Chondrocyte (in vitro differentiated cells): ENCODE measurements at regions not wholly inside any gene's neighbourhood (a gene's known extent, or its start where the extent isn't known, plus 50 kb on each side); places are given as distances from the start of the nearest gene placed in this dataset.

Source experiments
- DNase-seq: peaks from one replicate; pipeline ENCODE4 v3.0.0; 2021; ENCODE audit warnings: mixed read lengths, low spot score
- H3K27ac Mint-ChIP-seq: one replicate; pipeline ENCODE4 v1.8.0; 2021; ENCODE audit warnings: mild to moderate bottlenecking, moderate library complexity, mixed read lengths; ENCODE audit not compliant: unreplicated experiment
- H3K27me3 Mint-ChIP-seq: 2 replicates; pipeline ENCODE4 v1.8.0; 2021; ENCODE audit warnings: low read depth, mixed read lengths
- H3K36me3 Mint-ChIP-seq: 2 replicates; pipeline ENCODE4 v1.8.0; 2021; ENCODE audit warnings: low read depth, mixed read lengths
- H3K4me1 Mint-ChIP-seq: 2 replicates; pipeline ENCODE4 v1.8.0; 2021; ENCODE audit warnings: low read depth, mild to moderate bottlenecking, mixed read lengths
- H3K4me3 Mint-ChIP-seq: one replicate; pipeline ENCODE4 v1.8.0; 2021; ENCODE audit warnings: mild to moderate bottlenecking, moderate library complexity, mixed read lengths; ENCODE audit not compliant: unreplicated experiment
- H3K9me3 Mint-ChIP-seq: 2 replicates; pipeline ENCODE4 v1.8.0; 2021; ENCODE audit warnings: low read depth, mixed read lengths
- CTCF ChIP-seq: fragments of 200-600 bp; sonication (generic); IDR thresholded peaks from 2 replicates; pipeline ENCODE4 v1.5.0; 2021; ENCODE audit warnings: antibody characterized with exemption, mild to moderate bottlenecking, moderate library complexity

GRCh38 chr10:6769704-6770417 is 189.8 kb upstream of the PRKCQ start:
- no peak for TF ChIP-seq CTCF
- no peaks in the 10 kb centered on the region for H3K27me3 Mint-ChIP-seq
- H3K4me3 Mint-ChIP-seq = no peak overlapping the region
- no peak overlapping the region for H3K27ac Mint-ChIP-seq
- no peak for DNase-seq
- peaks cover 6% of the 10 kb centered on the region for H3K9me3 Mint-ChIP-seq
- H3K4me1 Mint-ChIP-seq = no peaks in the 10 kb centered on the region
- no peaks in the 10 kb centered on the region for H3K36me3 Mint-ChIP-seq

GRCh38 chr10:6766131-6766801 is 186.2 kb upstream of the PRKCQ start:
- Mint-ChIP-seq H3K4me3 (no peak overlapping the region), H3K9me3 (peaks cover 10% of the 10 kb centered on the region), H3K36me3 (no peaks in the 10 kb centered on the region), H3K27me3 (no peaks in the 10 kb centered on the region), H3K27ac (no peak overlapping the region), H3K4me1 (peaks cover 2% of the 10 kb centered on the region)
- no peak for TF ChIP-seq CTCF
- DNase-seq = no peak

- Mint-ChIP-seq H3K4me1 (peaks cover 2% of the 10 kb centered on the region), H3K36me3 (no peaks in the 10 kb centered on the region), H3K27ac (no peak overlapping the region), H3K9me3 (peaks cover 12% of the 10 kb centered on the region), H3K4me3 (no peak overlapping the region), H3K27me3 (no peaks in the 10 kb centered on the region)
- no peak for TF ChIP-seq CTCF
- no peak for DNase-seq
Measured at GRCh38 chr10:6763423-6763822, 183.3 kb upstream of the PRKCQ start.

GRCh38 chr10:6763001-6763400 is 182.9 kb upstream of the PRKCQ start:
- Mint-ChIP-seq H3K4me3 (no peak overlapping the region), H3K36me3 (no peaks in the 10 kb centered on the region), H3K9me3 (peaks cover 12% of the 10 kb centered on the region), H3K27me3 (no peaks in the 10 kb centered on the region), H3K4me1 (peaks cover 2% of the 10 kb centered on the region), H3K27ac (no peak overlapping the region)
- TF ChIP-seq CTCF = no peak
- DNase-seq = no peak

- H3K9me3 Mint-ChIP-seq = peaks cover 12% of the 10 kb centered on the region
- H3K4me3 Mint-ChIP-seq = no peak overlapping the region
- no peak for TF ChIP-seq CTCF
- no peak for DNase-seq
- H3K27me3 Mint-ChIP-seq = peaks cover 7% of the 10 kb centered on the region
- no peaks in the 10 kb centered on the region for H3K36me3 Mint-ChIP-seq
- H3K27ac Mint-ChIP-seq = no peak overlapping the region
- peaks cover 8% of the 10 kb centered on the region for H3K4me1 Mint-ChIP-seq
Measured at GRCh38 chr10:6759961-6760360, 179.9 kb upstream of the PRKCQ start.
